ENCODE measurements at regions not wholly inside any gene's neighbourhood (a gene's known extent, or its start where the extent isn't known, plus 50 kb on each side); places are given as distances from the start of the nearest gene placed in this dataset.
"Not testable (repeated sequence)": the region's sequence is repeated elsewhere in the genome, so short reads cannot be mapped to it uniquely, and the experiment has no call there.

DNA sequence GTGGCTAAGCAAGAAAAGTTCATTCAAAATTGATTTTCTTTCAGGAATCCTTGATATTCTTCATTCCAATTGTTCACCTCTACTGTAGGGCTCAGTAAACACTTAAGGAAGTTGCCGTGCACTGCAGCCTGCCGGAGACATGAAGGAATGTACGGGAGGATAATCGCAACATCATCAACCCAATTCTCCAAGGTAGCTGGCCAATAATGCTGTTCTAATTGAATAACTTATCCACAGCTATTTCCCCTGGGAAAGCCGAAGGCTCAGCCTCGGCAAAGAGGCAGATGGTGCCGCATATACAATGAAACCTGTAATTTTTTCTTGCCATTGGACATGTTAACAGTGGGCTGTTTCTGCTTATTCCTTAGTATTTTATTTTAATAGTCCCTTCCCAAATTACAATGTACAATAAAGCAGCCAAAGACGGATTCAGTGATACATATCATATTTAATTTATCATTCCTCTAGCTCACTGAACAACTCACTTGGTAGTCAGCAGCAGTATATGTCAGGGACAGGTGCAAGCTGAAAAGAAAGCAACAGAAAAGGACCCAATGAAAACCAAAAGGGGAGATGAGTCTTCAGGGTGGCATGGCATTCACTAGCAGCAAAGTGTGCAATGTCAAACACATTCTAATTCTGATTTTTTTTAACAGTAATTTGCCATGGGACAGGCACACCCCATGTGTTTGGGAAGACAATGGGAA lies 420.5 kb upstream of the KLF12 start:
- no peak for DNase-seq (ENCODE audit: low read depth in 2 of 3, low spot score in 1 of 3)

GRCh38 chr13:74550039-74550438 lies 415.8 kb upstream of the KLF12 start:
- DNase-seq (ENCODE audit: low read depth in 2 of 3, low spot score in 1 of 3): no peak

DNA sequence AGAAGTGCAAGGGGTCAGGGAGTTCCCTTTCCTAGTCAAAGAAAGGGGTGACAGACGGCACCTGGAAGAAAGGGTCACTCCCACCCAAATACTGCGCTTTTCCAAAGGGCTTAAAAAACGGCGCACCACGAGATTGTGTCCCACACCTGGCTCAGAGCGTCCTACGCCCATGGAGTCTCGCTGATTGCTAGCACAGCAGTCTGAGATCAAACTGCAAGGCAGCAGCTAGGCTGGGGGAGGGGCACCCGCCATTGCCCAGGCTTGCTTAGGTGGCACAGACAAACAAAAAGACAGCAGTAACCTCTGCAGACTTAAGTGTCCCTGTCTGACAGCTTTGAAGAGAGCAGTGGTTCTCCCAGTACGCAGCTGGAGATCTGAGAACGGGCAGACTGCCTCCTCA lies 402.4 kb upstream of the KLF12 start:
- not testable (repeated sequence) for DNase-seq (ENCODE audit: low read depth in 2 of 3, low spot score in 1 of 3)

DNA sequence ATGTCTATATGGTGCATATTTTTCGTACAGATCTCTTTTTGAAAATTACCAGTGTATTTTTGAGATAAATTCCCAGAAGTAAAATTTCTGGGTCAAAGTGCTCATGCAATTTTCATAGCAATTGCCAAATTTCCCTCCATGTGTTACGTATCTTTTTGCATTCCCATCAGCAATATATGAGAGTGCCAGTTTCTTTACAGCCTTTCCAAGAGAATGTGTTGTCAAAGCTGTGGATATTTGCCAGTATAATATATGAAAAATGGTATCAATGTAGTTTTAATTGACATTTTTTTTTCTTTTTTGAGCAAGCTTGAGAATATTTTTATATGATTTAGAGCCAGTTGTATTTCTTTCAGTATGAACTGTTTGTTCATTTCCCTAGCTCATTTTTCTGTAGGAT lies 399.0 kb upstream of the KLF12 start:
- no peak for DNase-seq (ENCODE audit: low read depth in 2 of 3, low spot score in 1 of 3)

- no peak for DNase-seq (ENCODE audit: low read depth in 2 of 3, low spot score in 1 of 3)
Observed at GRCh38 chr13:74530011-74530410, 395.8 kb upstream of the KLF12 start.

DNA sequence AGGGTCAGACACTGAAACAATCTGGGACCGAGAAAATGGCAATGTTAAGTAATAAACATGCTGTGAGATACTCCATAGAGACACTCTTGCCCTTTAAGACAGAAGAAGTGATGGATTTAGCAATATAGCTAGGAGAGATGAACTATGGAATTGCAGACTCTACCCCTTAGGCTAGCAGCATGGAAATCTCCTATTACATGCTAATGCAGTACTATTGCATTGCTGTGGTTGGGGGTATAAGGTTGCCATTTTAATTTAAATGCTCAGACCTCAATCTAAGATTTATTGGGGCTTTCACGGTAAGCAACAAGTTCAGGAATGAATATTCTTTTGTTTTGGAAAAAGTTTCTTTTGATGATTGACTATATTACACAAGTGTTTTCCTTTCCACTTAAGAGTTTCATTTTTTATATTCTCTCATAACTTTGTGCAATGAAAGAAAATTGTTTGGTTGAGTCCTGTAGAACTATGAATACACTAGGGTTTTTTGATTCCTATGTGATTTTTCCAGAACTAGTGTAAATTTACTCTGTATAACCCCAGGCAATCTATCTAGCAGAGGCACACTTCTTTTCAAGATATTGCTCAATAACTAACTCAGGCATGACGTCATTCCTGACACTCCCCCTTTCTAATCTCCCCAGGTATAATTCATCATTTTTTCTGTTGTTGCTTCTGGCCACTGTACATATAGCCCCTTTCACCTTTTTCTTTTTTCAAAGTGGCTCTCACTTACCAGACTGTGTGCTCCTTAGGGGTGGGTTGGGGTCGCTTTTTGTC lies 394.7 kb upstream of the KLF12 start:
- DNase-seq (ENCODE audit: low read depth in 2 of 3, low spot score in 1 of 3): no peak

DNA sequence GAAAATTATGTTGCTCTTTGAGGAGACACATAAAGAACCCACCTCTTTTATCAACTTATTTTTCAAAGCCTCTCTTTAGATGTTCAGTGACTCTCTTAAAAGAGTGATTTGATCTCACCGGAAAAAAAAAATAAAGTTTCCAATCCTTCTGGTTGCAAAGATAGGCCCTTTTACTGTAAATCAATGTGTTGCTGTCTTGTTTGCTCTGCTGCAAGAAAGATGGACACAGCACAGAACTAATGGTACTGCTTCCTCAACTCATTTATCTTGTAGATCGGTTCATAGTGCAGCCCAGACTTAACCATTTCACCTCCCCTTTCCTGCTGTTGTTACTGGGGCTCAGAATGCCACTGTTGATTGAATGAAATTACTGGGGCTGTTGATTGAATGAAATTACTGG lies 388.9 kb upstream of the KLF12 start:
- DNase-seq (ENCODE audit: low read depth in 2 of 3, low spot score in 1 of 3): no peak

- DNase-seq (ENCODE audit: low read depth in 2 of 3, low spot score in 1 of 3): no peak
Observed at GRCh38 chr13:74511523-74511922, 377.3 kb upstream of the KLF12 start.

- DNase-seq (ENCODE audit: low read depth in 2 of 3, low spot score in 1 of 3): no peak
Observed at GRCh38 chr13:74487091-74487722, 353.0 kb upstream of the KLF12 start.

DNA sequence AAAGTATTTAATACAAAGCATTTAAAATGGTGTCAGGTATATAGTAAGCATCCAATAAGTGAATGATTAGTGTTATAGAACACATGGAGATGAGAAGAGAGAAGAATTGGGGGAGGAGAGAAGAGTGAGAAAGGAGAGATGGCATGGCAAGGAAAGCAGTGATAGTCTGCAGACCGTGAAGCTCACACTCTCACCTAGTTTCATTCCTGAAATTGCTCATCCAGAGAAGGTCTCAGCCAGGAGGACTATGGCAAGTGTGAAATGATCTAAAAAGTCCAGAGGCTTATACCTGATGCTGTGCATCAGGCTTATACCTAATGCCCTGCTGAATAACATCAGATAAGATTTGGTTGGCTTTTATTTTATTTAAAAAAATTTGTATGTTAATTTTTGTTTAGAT lies 351.6 kb upstream of the KLF12 start:
- no peak for DNase-seq (ENCODE audit: low read depth in 2 of 3, low spot score in 1 of 3)

- DNase-seq (ENCODE audit: low read depth in 2 of 3, low spot score in 1 of 3): no peak
Observed at GRCh38 chr13:74479124-74479523, 344.9 kb upstream of the KLF12 start.

DNA sequence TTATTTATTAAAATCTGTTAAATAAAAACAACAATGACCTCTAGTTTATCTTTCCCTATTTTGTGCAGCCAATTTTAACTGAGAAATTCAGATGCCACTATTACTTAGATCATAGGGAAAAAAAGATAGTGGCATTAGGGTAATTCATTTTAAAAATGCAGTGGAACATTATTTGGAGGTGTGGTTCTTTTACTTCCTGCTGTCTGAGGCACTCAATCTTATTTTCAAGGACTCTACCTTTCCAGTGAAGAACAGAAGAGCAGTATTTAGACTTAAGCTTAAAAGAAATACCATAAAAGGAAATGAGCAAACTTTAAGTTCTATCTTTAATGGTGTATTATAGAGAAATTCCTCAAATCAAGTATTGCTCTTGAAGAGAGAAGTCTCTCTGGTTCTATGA lies 342.6 kb upstream of the KLF12 start:
- no peak for DNase-seq (ENCODE audit: low read depth in 2 of 3, low spot score in 1 of 3)

DNA sequence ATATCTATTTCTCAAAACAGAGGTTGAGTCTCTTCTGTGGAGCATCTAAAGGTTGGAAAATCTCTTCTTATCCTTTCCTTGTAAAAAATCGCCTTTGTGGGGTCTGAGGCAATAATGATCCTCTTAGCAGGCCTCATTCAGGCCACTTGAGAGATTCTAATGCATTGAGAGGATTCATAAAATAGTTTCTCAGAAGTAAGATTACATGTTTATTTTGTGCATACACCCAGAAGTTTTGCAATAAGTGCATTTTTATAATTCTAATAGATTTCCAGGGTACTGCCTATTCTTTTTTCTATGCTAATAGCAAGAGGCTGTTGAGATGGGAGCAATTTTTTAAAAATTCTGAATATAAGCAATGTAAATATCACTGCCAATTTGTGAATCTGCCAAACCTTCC lies 342.2 kb upstream of the KLF12 start:
- DNase-seq (ENCODE audit: low read depth in 2 of 3, low spot score in 1 of 3): no peak

DNA sequence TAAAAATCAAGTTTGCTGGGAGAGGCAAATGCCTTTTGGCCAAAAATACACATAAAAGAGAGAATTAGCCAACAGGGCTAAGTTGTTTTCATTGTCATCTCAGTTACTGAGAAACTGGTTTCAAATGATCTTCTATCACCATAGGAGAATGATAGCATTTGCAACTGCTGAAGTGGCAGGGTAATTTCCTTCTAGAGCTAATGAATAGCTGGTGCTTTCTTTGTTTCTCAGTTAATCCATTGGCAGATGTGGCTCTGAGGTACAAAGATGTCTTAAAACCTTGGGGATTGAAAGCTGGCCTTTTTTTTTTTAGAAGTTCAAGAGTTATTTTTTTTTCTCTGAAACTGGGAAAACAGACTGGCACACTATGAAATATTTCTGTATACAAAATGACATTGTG lies 332.7 kb upstream of the KLF12 start:
- DNase-seq (ENCODE audit: low read depth in 2 of 3, low spot score in 1 of 3): no peak

- no peak for DNase-seq (ENCODE audit: low read depth in 2 of 3, low spot score in 1 of 3)
Observed at GRCh38 chr13:74466020-74466419, 331.8 kb upstream of the KLF12 start.

- DNase-seq (ENCODE audit: low read depth in 2 of 3, low spot score in 1 of 3): no peak
Observed at GRCh38 chr13:74465271-74465670, 331.1 kb upstream of the KLF12 start.

DNA sequence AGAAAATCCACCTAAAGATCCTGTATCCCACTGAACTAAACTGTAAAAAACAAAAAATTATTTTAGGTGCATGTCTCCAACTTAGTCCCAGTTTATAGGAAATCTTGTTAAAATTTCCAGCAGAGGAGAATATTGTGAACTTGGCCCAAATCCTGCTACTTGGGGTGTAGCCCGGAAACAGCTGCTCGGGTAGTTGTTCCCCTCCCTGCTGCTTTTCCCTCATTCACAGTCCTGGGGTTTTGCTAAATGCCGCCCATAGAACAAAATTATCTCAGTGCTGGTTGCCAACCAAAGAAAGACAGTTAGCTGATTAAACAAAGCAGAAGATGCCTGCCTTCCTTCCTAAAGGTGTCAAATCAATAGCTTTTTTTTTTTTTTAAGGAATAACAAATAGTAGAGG lies 330.5 kb upstream of the KLF12 start:
- DNase-seq (ENCODE audit: low read depth in 2 of 3, low spot score in 1 of 3): no peak

DNA sequence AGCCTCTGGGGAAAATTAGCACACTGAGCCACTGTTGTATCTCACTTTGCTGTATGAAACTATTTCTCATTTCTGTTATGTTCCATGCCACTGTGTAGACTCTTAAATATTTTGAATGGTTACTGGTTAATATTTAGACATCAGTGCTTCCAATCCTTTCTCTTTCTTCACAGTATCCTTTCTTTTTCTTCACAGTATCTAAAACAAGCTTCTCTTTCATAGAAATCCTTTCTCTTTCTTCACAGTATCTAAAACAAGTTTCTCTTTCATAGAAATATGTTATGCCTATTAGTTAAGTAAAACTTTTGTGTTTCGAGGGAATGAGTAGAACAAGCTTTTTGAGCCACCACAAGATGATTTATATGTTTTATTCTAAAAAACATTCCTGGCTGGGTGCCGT lies 326.8 kb upstream of the KLF12 start:
- no peak for DNase-seq (ENCODE audit: low read depth in 2 of 3, low spot score in 1 of 3)

GRCh38 chr13:74452881-74453280 lies 318.7 kb upstream of the KLF12 start:
- no peak for DNase-seq (ENCODE audit: low read depth in 2 of 3, low spot score in 1 of 3)

GRCh38 chr13:74452176-74452575 lies 318.0 kb upstream of the KLF12 start:
- no peak for DNase-seq (ENCODE audit: low read depth in 2 of 3, low spot score in 1 of 3)

DNA sequence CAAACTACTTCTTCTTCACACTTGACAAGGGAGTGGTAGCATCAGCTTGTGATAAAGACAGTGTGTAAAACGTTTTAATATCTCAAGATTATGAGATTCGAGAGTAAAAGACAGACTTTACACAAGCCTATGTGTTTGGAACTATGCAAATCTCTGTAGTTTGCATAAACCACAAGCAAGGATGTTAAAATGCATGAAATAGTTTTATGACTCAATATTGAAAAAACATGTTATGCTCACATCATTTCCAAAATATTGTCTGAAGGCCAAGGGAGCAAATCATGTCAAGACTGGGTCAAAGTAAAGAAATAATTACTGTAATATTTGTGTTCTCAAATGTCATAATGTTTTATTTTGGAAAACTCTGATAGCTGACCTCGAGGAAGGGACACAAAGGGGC lies 316.8 kb upstream of the KLF12 start:
- DNase-seq (ENCODE audit: low read depth in 2 of 3, low spot score in 1 of 3): no peak

GRCh38 chr13:74450525-74450845 lies 316.3 kb upstream of the KLF12 start:
- DNase-seq (ENCODE audit: low read depth in 2 of 3, low spot score in 1 of 3): no peak

Data from stimulated activated CD4-positive, alpha-beta T cell treated with anti-CD3 and anti-CD28 coated beads, Interleukin-12 subunit alpha, Interleukin-12 subunit beta, amount 100 ng/mL, for 48 hours (primary cell).